ENCODE measurements at regions not wholly inside any gene's neighbourhood (a gene's known extent, or its start where the extent isn't known, plus 50 kb on each side); places are given as distances from the start of the nearest gene placed in this dataset.

DNA sequence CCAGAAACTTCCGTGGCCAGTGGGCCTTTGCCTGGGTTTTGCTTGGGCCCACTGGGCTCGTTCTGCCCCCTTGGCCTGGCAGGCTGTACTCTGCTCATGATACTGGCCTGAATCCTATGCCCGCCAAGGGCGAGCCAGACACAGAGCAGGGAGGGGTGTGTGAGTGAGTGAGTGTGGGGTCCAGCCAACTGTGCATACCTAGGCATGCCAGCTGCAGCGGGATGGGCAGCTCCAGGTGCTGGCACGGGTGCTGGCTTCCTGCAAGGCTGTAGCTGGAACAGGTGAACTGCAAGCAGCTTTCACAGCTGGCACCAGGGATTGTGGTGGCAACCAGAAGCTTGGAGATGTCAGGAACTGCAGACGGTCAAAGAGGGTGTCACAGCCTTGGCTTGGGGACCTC lies 1276.4 kb downstream of the SLC16A7 start:
- H3K9me3 ChIP-seq (ENCODE audit: control insufficient read depth in 2 of 2, low read length in 2 of 2), result no peaks in the 10 kb centered on the region
- H3K27ac ChIP-seq (ENCODE audit: low read length), result no peak overlapping the region
- no peak overlapping the region for H3K4me3 ChIP-seq (ENCODE audit: low read length in 2 of 2)
- H3K36me3 ChIP-seq (ENCODE audit: control insufficient read depth in 2 of 2, insufficient read depth in 2 of 2, low read length in 2 of 2), result no peaks in the 10 kb centered on the region
- peaks cover 0 to 3% of the 10 kb centered on the region in 2 donors for H3K27me3 ChIP-seq (ENCODE audit: control insufficient read depth in 1 of 2, insufficient read depth in 2 of 2, low read length in 2 of 2)
- no peaks in the 10 kb centered on the region for H3K4me1 ChIP-seq (ENCODE audit: control insufficient read depth, insufficient read depth, low read length)
- no peak overlapping the region for H3K9ac ChIP-seq (ENCODE audit: low read length in 2 of 2)

DNA sequence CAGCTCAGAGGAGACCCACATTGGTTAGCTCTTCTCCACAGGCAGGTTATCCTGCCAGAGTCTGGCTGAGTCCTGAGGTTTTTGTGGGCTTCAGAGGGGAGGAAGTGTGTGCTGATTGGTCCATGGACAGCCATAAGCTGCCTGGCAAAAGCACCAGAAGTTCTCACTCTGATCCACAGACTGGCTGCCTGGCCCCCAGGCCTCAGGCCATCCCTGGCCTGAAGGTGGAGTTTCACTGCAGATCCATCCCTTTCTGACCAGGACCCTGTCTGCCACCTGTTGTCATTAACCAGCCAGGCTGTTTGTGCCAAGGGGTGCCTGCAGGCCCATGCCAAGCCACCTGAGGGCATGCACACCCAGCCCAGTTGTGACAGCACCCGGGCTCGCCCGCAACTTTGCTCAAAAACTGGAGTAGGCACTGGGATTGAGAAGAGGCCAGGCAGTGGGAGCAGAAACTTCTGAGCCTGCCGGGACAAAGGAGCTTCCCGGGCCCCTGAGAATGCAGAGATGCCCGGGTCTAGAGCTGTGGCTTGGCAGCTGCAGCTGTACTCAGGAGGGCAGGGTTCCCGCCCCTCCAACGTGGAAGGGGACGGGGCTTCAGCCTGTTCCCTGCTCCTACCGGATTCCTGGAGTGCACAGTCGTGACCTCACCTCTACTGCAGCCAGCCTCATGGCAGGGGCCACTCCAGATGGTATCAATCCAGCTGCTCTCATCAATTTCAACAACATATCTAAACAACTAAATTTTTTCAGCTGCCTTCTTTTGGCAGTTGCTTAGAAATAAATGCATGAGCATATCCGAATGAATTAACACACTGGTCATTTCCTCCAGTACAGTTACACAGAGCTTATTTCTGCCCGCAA lies 1277.3 kb downstream of the SLC16A7 start:
- no peaks in the 10 kb centered on the region for H3K4me1 ChIP-seq (ENCODE audit: control insufficient read depth, insufficient read depth, low read length)
- H3K36me3 ChIP-seq (ENCODE audit: control insufficient read depth in 2 of 2, insufficient read depth in 2 of 2, low read length in 2 of 2), result no peaks in the 10 kb centered on the region
- H3K27me3 ChIP-seq (ENCODE audit: control insufficient read depth in 1 of 2, insufficient read depth in 2 of 2, low read length in 2 of 2), result peaks cover 0 to 3% of the 10 kb centered on the region in 2 donors
- H3K9ac ChIP-seq (ENCODE audit: low read length in 2 of 2), result no peak overlapping the region
- H3K27ac ChIP-seq (ENCODE audit: low read length), result no peak overlapping the region
- no peak overlapping the region for H3K4me3 ChIP-seq (ENCODE audit: low read length in 2 of 2)
- H3K9me3 ChIP-seq (ENCODE audit: control insufficient read depth in 2 of 2, low read length in 2 of 2), result no peaks in the 10 kb centered on the region

DNA sequence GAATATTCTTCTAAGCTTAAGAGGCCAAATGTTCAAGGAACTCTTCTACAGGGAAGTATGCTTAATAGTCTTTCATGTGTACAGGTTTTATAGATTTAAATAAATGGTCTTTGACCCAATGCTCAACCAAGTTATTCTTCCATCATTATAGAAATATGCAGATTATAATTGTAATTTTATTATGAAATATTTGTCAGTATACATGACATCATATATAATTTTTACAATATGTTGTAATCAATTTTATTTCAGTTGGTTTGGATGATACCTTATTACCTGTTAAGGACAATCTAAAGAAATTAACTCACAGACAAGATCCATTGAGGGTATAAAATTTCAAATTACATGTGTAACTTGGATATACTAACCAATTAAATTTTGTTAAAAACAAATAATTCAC lies 1278.3 kb downstream of the SLC16A7 start:
- peaks cover 0 to 3% of the 10 kb centered on the region in 2 donors for H3K27me3 ChIP-seq (ENCODE audit: control insufficient read depth in 1 of 2, insufficient read depth in 2 of 2, low read length in 2 of 2)
- H3K9me3 ChIP-seq (ENCODE audit: control insufficient read depth in 2 of 2, low read length in 2 of 2), result no peaks in the 10 kb centered on the region
- no peak overlapping the region for H3K4me3 ChIP-seq (ENCODE audit: low read length in 2 of 2)
- H3K9ac ChIP-seq (ENCODE audit: low read length in 2 of 2), result no peak overlapping the region
- no peaks in the 10 kb centered on the region for H3K36me3 ChIP-seq (ENCODE audit: control insufficient read depth in 2 of 2, insufficient read depth in 2 of 2, low read length in 2 of 2)
- H3K4me1 ChIP-seq (ENCODE audit: control insufficient read depth, insufficient read depth, low read length), result no peaks in the 10 kb centered on the region
- H3K27ac ChIP-seq (ENCODE audit: low read length), result no peak overlapping the region

DNA sequence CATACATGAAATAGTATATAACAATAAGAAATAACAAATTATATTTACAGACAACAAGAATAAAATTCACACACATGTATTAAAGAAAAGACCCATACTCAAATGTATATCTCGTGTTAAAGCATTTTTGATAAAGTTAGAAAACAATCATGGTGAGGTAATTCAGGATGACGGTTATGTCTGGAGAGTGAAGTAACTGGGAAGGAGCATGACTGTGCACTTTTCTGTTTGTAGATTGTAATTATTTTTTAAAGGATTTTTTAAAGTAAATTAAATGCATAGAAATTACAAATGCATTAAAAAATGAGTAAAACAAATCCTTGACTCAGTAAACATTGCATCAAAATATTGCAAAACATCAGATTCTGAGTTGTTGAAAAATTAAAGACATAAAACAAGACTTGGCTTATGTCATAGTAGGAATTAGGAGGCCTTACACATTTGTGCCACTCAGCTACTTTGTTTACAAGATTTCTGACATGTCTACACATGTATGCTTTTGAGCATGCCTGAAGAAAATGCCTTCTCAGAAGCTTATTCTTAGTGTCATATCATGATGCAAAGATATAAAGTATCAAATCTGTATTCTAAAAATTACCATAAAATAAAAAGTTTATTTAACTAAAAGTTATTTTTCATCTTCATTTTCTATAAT lies 1325.1 kb downstream of the SLC16A7 start:
- no peaks in the 10 kb centered on the region for H3K36me3 ChIP-seq (ENCODE audit: control insufficient read depth in 2 of 2, insufficient read depth in 2 of 2, low read length in 2 of 2)
- no peaks in the 10 kb centered on the region for H3K27me3 ChIP-seq (ENCODE audit: control insufficient read depth in 1 of 2, insufficient read depth in 2 of 2, low read length in 2 of 2)
- no peak overlapping the region for H3K27ac ChIP-seq (ENCODE audit: low read length)
- H3K4me3 ChIP-seq (ENCODE audit: low read length in 2 of 2), result no peak overlapping the region
- H3K4me1 ChIP-seq (ENCODE audit: control insufficient read depth, insufficient read depth, low read length), result no peaks in the 10 kb centered on the region
- no peaks in the 10 kb centered on the region for H3K9me3 ChIP-seq (ENCODE audit: control insufficient read depth in 2 of 2, low read length in 2 of 2)
- no peak overlapping the region for H3K9ac ChIP-seq (ENCODE audit: low read length in 2 of 2)

DNA sequence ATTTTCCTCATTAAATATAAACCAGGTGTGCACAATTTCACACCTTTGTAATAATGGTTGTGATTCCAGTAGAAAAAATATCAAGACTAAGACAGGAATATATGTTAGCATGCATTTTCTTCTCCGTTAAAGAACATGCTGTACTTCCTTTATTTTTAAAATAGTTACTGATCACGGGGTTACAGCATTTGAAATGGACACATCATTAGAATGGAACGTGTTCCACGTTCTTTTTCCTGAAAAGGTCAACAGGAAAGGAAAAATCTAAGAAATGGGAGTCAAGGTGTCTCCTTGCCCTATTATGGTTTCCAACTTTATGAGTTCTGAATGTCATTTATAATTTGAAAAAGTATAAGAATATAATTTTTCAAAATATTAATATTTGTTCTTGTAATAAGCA lies 1325.7 kb downstream of the SLC16A7 start:
- no peaks in the 10 kb centered on the region for H3K36me3 ChIP-seq (ENCODE audit: control insufficient read depth in 2 of 2, insufficient read depth in 2 of 2, low read length in 2 of 2)
- H3K9me3 ChIP-seq (ENCODE audit: control insufficient read depth in 2 of 2, low read length in 2 of 2), result no peaks in the 10 kb centered on the region
- no peak overlapping the region for H3K4me3 ChIP-seq (ENCODE audit: low read length in 2 of 2)

DNA sequence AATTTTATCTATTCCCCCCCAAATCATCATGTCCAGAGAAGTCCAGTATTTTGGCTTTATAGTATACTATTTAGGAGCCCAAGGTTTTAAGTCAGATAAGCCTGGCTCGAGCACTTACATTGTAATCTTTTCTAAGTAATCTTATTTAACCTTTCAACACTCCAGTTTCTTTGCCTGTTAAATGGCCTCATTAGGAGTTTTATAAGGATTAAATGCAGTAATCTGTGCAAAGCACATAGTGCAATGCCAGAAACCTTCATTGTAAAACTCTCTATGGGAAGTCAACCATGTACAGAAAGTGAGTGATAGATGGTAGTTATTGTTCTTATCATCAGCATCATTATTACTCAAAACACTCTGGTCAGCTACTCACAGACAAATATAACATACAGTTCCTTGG lies 1330.4 kb downstream of the SLC16A7 start:
- Histone ChIP-seq H3K27ac (ENCODE audit: low read length) (no peak overlapping the region), H3K4me1 (ENCODE audit: control insufficient read depth, insufficient read depth, low read length) (no peaks in the 10 kb centered on the region), H3K36me3 (ENCODE audit: control insufficient read depth in 2 of 2, insufficient read depth in 2 of 2, low read length in 2 of 2) (no peaks in the 10 kb centered on the region), H3K9me3 (ENCODE audit: control insufficient read depth in 2 of 2, low read length in 2 of 2) (no peaks in the 10 kb centered on the region), H3K4me3 (ENCODE audit: low read length in 2 of 2) (no peak overlapping the region), H3K9ac (ENCODE audit: low read length in 2 of 2) (no peak overlapping the region), H3K27me3 (ENCODE audit: control insufficient read depth in 1 of 2, insufficient read depth in 2 of 2, low read length in 2 of 2) (no peaks in the 10 kb centered on the region)

More for the DNA sequence above, 1325.7 kb downstream of the SLC16A7 start:
- Histone ChIP-seq H3K27ac (ENCODE audit: low read length) (no peak overlapping the region), H3K4me1 (ENCODE audit: control insufficient read depth, insufficient read depth, low read length) (no peaks in the 10 kb centered on the region), H3K27me3 (ENCODE audit: control insufficient read depth in 1 of 2, insufficient read depth in 2 of 2, low read length in 2 of 2) (no peaks in the 10 kb centered on the region), H3K9ac (ENCODE audit: low read length in 2 of 2) (no peak overlapping the region)

DNA sequence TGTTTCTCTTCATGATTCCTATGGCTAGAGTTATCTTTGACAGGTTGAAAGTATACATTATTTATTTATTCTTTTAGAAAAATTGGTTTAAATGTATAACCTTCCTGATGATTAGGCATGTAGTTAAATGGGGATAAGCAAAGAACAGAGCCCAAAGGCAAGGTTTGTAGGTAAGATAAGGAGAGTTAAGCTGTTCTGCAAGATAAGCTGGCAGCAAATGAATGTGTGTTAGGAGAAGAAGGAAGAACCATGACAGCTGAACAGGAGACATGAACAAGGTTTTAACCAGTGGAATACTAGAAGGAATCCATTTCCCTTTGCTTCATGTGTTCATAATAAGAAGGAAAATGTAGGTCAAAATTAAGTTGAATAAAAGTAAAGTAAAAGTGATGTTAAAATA lies 1330.1 kb upstream of the USP15 start:
- Histone ChIP-seq H3K4me3 (ENCODE audit: low read length in 2 of 2) (no peak overlapping the region), H3K36me3 (ENCODE audit: control insufficient read depth in 2 of 2, insufficient read depth in 2 of 2, low read length in 2 of 2) (no peaks in the 10 kb centered on the region), H3K9me3 (ENCODE audit: control insufficient read depth in 2 of 2, low read length in 2 of 2) (no peaks in the 10 kb centered on the region), H3K27ac (ENCODE audit: low read length) (no peak overlapping the region), H3K27me3 (ENCODE audit: control insufficient read depth in 1 of 2, insufficient read depth in 2 of 2, low read length in 2 of 2) (no peaks in the 10 kb centered on the region), H3K4me1 (ENCODE audit: control insufficient read depth, insufficient read depth, low read length) (no peaks in the 10 kb centered on the region), H3K9ac (ENCODE audit: low read length in 2 of 2) (no peak overlapping the region)

DNA sequence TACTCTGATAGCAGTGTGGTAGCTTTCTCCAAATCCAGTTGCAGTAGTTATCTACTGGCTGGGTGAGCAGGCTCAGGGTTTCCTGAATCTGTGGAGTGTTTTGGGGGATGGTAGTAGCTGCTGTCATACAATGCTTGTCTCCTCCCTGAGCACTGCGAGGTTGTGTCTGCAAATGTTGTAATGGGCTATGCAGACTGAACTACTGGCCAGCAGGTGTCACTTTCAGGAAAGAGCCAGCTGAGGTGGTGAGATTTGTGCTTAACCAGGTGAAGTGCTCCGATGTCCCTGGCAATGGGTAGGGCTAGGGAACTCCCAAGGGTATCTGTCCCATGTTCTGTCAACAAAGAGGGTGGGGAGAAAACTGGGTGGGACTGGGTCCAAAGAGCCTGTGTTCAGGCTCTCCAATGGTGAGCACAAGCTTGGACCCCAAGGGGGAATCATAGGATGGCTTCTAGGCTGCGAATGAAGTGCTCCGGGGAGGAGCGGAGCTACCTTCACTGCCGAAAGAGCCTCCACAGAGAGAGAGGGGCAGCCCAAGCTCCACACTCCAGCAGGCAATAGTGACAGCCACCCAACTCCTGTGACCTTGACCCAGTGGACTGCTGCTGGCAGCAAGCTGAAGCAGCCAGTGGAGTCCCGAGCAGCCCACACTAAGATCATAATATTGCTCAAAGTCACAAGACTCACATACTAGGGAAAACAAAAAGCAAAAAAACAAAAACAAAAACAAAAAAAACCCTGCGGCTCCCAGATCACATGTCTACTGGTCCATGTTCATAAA lies 1324.0 kb upstream of the USP15 start:
- Histone ChIP-seq H3K27ac (ENCODE audit: low read length) (no peak overlapping the region), H3K4me3 (ENCODE audit: low read length in 2 of 2) (no peak overlapping the region), H3K4me1 (ENCODE audit: control insufficient read depth, insufficient read depth, low read length) (no peaks in the 10 kb centered on the region), H3K9ac (ENCODE audit: low read length in 2 of 2) (no peak overlapping the region), H3K36me3 (ENCODE audit: control insufficient read depth in 2 of 2, insufficient read depth in 2 of 2, low read length in 2 of 2) (no peaks in the 10 kb centered on the region), H3K27me3 (ENCODE audit: control insufficient read depth in 1 of 2, insufficient read depth in 2 of 2, low read length in 2 of 2) (no peaks in the 10 kb centered on the region), H3K9me3 (ENCODE audit: control insufficient read depth in 2 of 2, low read length in 2 of 2) (no peaks in the 10 kb centered on the region)

DNA sequence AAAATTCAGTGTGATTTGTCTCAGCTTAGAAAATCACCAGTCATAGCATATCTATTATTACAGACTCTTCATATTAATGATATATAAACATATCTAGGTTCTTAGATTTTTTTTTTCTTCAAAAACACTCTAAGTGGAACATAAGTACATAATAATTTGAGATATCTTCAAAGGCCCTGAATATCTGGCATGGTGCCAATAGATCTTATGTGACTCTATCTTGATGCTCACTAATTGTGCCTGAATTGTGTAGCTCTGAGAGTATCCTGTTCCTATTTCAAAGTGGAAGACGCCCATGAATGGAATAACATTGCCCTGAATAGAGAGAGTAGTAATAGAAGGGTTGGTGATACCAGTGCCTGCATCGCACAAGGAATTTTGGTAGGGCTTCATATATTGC lies 1312.7 kb upstream of the USP15 start:
- Histone ChIP-seq H3K4me3 (ENCODE audit: low read length in 2 of 2) (no peak overlapping the region), H3K27me3 (ENCODE audit: control insufficient read depth in 1 of 2, insufficient read depth in 2 of 2, low read length in 2 of 2) (no peaks in the 10 kb centered on the region), H3K9me3 (ENCODE audit: control insufficient read depth in 2 of 2, low read length in 2 of 2) (no peaks in the 10 kb centered on the region), H3K27ac (ENCODE audit: low read length) (no peak overlapping the region), H3K4me1 (ENCODE audit: control insufficient read depth, insufficient read depth, low read length) (no peaks in the 10 kb centered on the region), H3K9ac (ENCODE audit: low read length in 2 of 2) (no peak overlapping the region), H3K36me3 (ENCODE audit: control insufficient read depth in 2 of 2, insufficient read depth in 2 of 2, low read length in 2 of 2) (no peaks in the 10 kb centered on the region)

DNA sequence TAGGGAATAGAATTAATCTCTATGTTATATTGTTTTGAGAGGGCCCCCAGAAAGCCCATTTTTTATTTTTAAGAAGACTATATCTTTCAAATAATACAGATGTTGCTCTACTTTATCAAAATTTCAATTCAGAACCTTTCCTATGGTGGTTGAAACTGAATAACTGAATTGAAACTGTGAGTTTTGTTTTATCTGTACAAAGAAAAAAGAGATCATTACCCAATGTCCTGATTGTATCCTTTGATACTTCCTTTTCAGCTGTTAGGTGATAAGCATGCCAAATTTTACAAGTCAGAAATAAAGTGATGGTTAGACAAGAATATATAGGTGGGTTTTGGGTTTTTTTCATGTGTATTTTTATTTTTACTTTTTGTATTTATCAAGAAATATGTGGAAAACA lies 1293.1 kb upstream of the USP15 start:
- Histone ChIP-seq H3K27me3 (ENCODE audit: control insufficient read depth in 1 of 2, insufficient read depth in 2 of 2, low read length in 2 of 2) (no peaks in the 10 kb centered on the region), H3K27ac (ENCODE audit: low read length) (no peak overlapping the region), H3K36me3 (ENCODE audit: control insufficient read depth in 2 of 2, insufficient read depth in 2 of 2, low read length in 2 of 2) (no peaks in the 10 kb centered on the region), H3K4me1 (ENCODE audit: control insufficient read depth, insufficient read depth, low read length) (no peaks in the 10 kb centered on the region), H3K4me3 (ENCODE audit: low read length in 2 of 2) (no peak overlapping the region), H3K9me3 (ENCODE audit: control insufficient read depth in 2 of 2, low read length in 2 of 2) (no peaks in the 10 kb centered on the region), H3K9ac (ENCODE audit: low read length in 2 of 2) (no peak overlapping the region)

All from stomach smooth muscle (tissue), 2 donors.